ENCODE measurements at regions not wholly inside any gene's neighbourhood (a gene's known extent, or its start where the extent isn't known, plus 50 kb on each side); places are given as distances from the start of the nearest gene placed in this dataset.

- TF ChIP-seq FOXM1 (IDR thresholded peaks at IDR 0.05; ENCODE audit: borderline replicate concordance, low read depth) (no peak), RAD21 (IDR thresholded peaks at IDR 0.05; ENCODE audit: low read depth) (no peak), EGR1 (IDR thresholded peaks at IDR 0.05) (no peak), ZBTB7A (IDR thresholded peaks at IDR 0.05; ENCODE audit: low read depth) (no peak), CREB1 (IDR thresholded peaks at IDR 0.05; ENCODE audit: low read depth) (no peak), NFIC (IDR thresholded peaks at IDR 0.05) (no peak), REST (IDR thresholded peaks at IDR 0.05; ENCODE audit: low read depth) (no peak), CEBPB (IDR thresholded peaks at IDR 0.05) (no peak), EP300 (IDR thresholded peaks at IDR 0.05; ENCODE audit: borderline replicate concordance) (no peak), TEAD4 (IDR thresholded peaks at IDR 0.05) (no peak), TCF12 (IDR thresholded peaks at IDR 0.05; ENCODE audit: low read depth) (no peak), TAF1 (IDR thresholded peaks at IDR 0.05; ENCODE audit: low read depth) (no peak), MAX (IDR thresholded peaks at IDR 0.05) (no peak), YY1 (IDR thresholded peaks at IDR 0.05; ENCODE audit: low read depth) (no peak), USF1 (IDR thresholded peaks at IDR 0.05) (no peak)
Observed at GRCh38 chr20:7358670-7359069, 581.6 kb downstream of the HAO1 start.

- TF ChIP-seq TAF1 (IDR thresholded peaks at IDR 0.05; ENCODE audit: low read depth) (no peak), NFIC (IDR thresholded peaks at IDR 0.05) (no peak), YY1 (IDR thresholded peaks at IDR 0.05; ENCODE audit: low read depth) (no peak), FOXM1 (IDR thresholded peaks at IDR 0.05; ENCODE audit: borderline replicate concordance, low read depth) (no peak), USF1 (IDR thresholded peaks at IDR 0.05) (no peak), TCF12 (IDR thresholded peaks at IDR 0.05; ENCODE audit: low read depth) (no peak), RAD21 (IDR thresholded peaks at IDR 0.05; ENCODE audit: low read depth) (no peak), REST (IDR thresholded peaks at IDR 0.05; ENCODE audit: low read depth) (no peak), ZBTB7A (IDR thresholded peaks at IDR 0.05; ENCODE audit: low read depth) (no peak), TEAD4 (IDR thresholded peaks at IDR 0.05) (no peak), CREB1 (IDR thresholded peaks at IDR 0.05; ENCODE audit: low read depth) (no peak), MAX (IDR thresholded peaks at IDR 0.05) (no peak), CEBPB (IDR thresholded peaks at IDR 0.05) (no peak), EP300 (IDR thresholded peaks at IDR 0.05; ENCODE audit: borderline replicate concordance) (no peak), EGR1 (IDR thresholded peaks at IDR 0.05) (no peak)
Observed at GRCh38 chr20:7359739-7360138, 580.5 kb downstream of the HAO1 start.

GRCh38 chr20:7361321-7361720 is 578.9 kb downstream of the HAO1 start:
- TF ChIP-seq CEBPB (IDR thresholded peaks at IDR 0.05) (no peak), USF1 (IDR thresholded peaks at IDR 0.05) (no peak), TAF1 (IDR thresholded peaks at IDR 0.05; ENCODE audit: low read depth) (no peak), FOXM1 (IDR thresholded peaks at IDR 0.05; ENCODE audit: borderline replicate concordance, low read depth) (no peak), TEAD4 (IDR thresholded peaks at IDR 0.05) (no peak)

- no peak for TF ChIP-seq EP300 (IDR thresholded peaks at IDR 0.05; ENCODE audit: borderline replicate concordance)
- no peak for TF ChIP-seq TCF12 (IDR thresholded peaks at IDR 0.05; ENCODE audit: low read depth)
- TF ChIP-seq RAD21 (IDR thresholded peaks at IDR 0.05; ENCODE audit: low read depth) = no peak
- no peak for TF ChIP-seq FOXM1 (IDR thresholded peaks at IDR 0.05; ENCODE audit: borderline replicate concordance, low read depth)
- TF ChIP-seq EGR1 (IDR thresholded peaks at IDR 0.05) = no peak
- TF ChIP-seq YY1 (IDR thresholded peaks at IDR 0.05; ENCODE audit: low read depth) = no peak
- no peak for TF ChIP-seq CREB1 (IDR thresholded peaks at IDR 0.05; ENCODE audit: low read depth)
- no peak for TF ChIP-seq MAX (IDR thresholded peaks at IDR 0.05)
- no peak for TF ChIP-seq TAF1 (IDR thresholded peaks at IDR 0.05; ENCODE audit: low read depth)
- TF ChIP-seq TEAD4 (IDR thresholded peaks at IDR 0.05) = no peak
- TF ChIP-seq ZBTB7A (IDR thresholded peaks at IDR 0.05; ENCODE audit: low read depth) = no peak
- no peak for TF ChIP-seq REST (IDR thresholded peaks at IDR 0.05; ENCODE audit: low read depth)
- TF ChIP-seq CEBPB (IDR thresholded peaks at IDR 0.05) = no peak
- no peak for TF ChIP-seq USF1 (IDR thresholded peaks at IDR 0.05)
- no peak for TF ChIP-seq NFIC (IDR thresholded peaks at IDR 0.05)
Observed at GRCh38 chr20:7361931-7362330, 578.3 kb downstream of the HAO1 start.
